Ishikawa (cell line): ENCODE measurements at regions not wholly inside any gene's neighbourhood (a gene's known extent, or its start where the extent isn't known, plus 50 kb on each side); places are given as distances from the start of the nearest gene placed in this dataset.

Experiments used
- CEBPB ChIP-seq: IDR thresholded peaks from 2 replicates; pipeline ENCODE4 v1.6.1; 2012
- CREB1 ChIP-seq: IDR thresholded peaks from 2 replicates; pipeline ENCODE4 v1.6.1; 2012; ENCODE audit warnings: low read depth
- EGR1 ChIP-seq: IDR thresholded peaks from 2 replicates; pipeline ENCODE4 v1.6.1; 2012
- EP300 ChIP-seq: IDR thresholded peaks from 2 replicates; pipeline ENCODE4 v1.6.1; 2012; ENCODE audit warnings: borderline replicate concordance
- FOXM1 ChIP-seq: IDR thresholded peaks from 2 replicates; pipeline ENCODE4 v1.6.1; 2012; ENCODE audit warnings: low read depth, borderline replicate concordance
- MAX ChIP-seq: IDR thresholded peaks from 2 replicates; pipeline ENCODE4 v1.6.1; 2012
- NFIC ChIP-seq: IDR thresholded peaks from 2 replicates; pipeline ENCODE4 v1.6.1; 2012
- RAD21 ChIP-seq: IDR thresholded peaks from 2 replicates; pipeline ENCODE4 v1.6.1; 2012; ENCODE audit warnings: low read depth
- REST ChIP-seq: IDR thresholded peaks from 2 replicates; pipeline ENCODE4 v1.6.1; 2012; ENCODE audit warnings: low read depth, mild to moderate bottlenecking
- TAF1 ChIP-seq: IDR thresholded peaks from 2 replicates; pipeline ENCODE4 v1.6.1; 2012; ENCODE audit warnings: low read depth, mild to moderate bottlenecking
- TCF12 ChIP-seq: IDR thresholded peaks from 2 replicates; pipeline ENCODE4 v1.6.1; 2012; ENCODE audit warnings: low read depth
- TEAD4 ChIP-seq: IDR thresholded peaks from 2 replicates; pipeline ENCODE4 v1.6.1; 2012
- USF1 ChIP-seq: IDR thresholded peaks from 2 replicates; pipeline ENCODE4 v1.6.1; 2012
- YY1 ChIP-seq: IDR thresholded peaks from 2 replicates; pipeline ENCODE4 v1.6.1; 2012; ENCODE audit warnings: low read depth
- ZBTB7A ChIP-seq: IDR thresholded peaks from 2 replicates; pipeline ENCODE4 v1.6.1; 2012; ENCODE audit warnings: low read depth

- TF ChIP-seq NFIC (no peak), REST (no peak), USF1 (no peak), FOXM1 (no peak)
Measured at GRCh38 chr13:82681535-82681934, 1200.7 kb downstream of the SLITRK1 start.

GRCh38 chr13:82678052-82678451, 1204.2 kb downstream of the SLITRK1 start:
- TF ChIP-seq MAX (no peak), EGR1 (no peak), NFIC (no peak)

- TF ChIP-seq TCF12 (no peak), NFIC (no peak), ZBTB7A (no peak), TEAD4 (no peak), YY1 (no peak), USF1 (no peak)
Measured at GRCh38 chr13:82675024-82675423, 1207.2 kb downstream of the SLITRK1 start.

- no peak for TF ChIP-seq USF1
- TF ChIP-seq ZBTB7A = no peak
- TF ChIP-seq EGR1 = no peak
- no peak for TF ChIP-seq RAD21
- no peak for TF ChIP-seq REST
- TF ChIP-seq FOXM1 = no peak
- TF ChIP-seq YY1 = no peak
- TF ChIP-seq NFIC = no peak
- no peak for TF ChIP-seq TEAD4
Measured at GRCh38 chr13:82674546-82674945, 1207.7 kb downstream of the SLITRK1 start.

GRCh38 chr13:82672248-82672647, 1210.0 kb downstream of the SLITRK1 start:
- TF ChIP-seq TCF12 (no peak), USF1 (no peak)

- TF ChIP-seq TEAD4 (no peak), NFIC (no peak), TAF1 (no peak), EGR1 (no peak), MAX (no peak), ZBTB7A (no peak), TCF12 (no peak), REST (no peak), CEBPB (no peak), CREB1 (no peak), EP300 (no peak)
Measured at GRCh38 chr13:82664183-82664582, 1218.1 kb downstream of the SLITRK1 start.
